KMS-11 (cell line): ENCODE measurements at regions not wholly inside any gene's neighbourhood (a gene's known extent, or its start where the extent isn't known, plus 50 kb on each side); places are given as distances from the start of the nearest gene placed in this dataset.

Source experiments
- H2AFZ ChIP-seq: fragments of 200-600 bp; sonication (generic); 2 replicates; pipeline ENCODE4 v1.6.1; 2016; ENCODE audit warnings: antibody characterized with exemption, mixed run types, low read depth
- H3K27ac ChIP-seq: fragments of 200-600 bp; sonication (generic); 2 replicates; pipeline ENCODE4 v1.6.1; 2016; ENCODE audit warnings: mild to moderate bottlenecking, mixed run types
- H3K27me3 ChIP-seq: fragments of 200-600 bp; sonication (generic); 2 replicates; pipeline ENCODE4 v1.6.1; 2017; ENCODE audit warnings: mild to moderate bottlenecking, low read depth, mixed run types, moderate library complexity; ENCODE audit not compliant: insufficient read depth
- H3K36me3 ChIP-seq: fragments of 200-600 bp; sonication (generic); 2 replicates; pipeline ENCODE4 v1.6.1; 2017; ENCODE audit warnings: mild to moderate bottlenecking, mixed run types; ENCODE audit not compliant: insufficient read depth
- H3K4me1 ChIP-seq: fragments of 200-600 bp; sonication (generic); 2 replicates; pipeline ENCODE4 v1.6.1; 2016; ENCODE audit warnings: mild to moderate bottlenecking, low read depth, mixed run types; ENCODE audit not compliant: poor library complexity, severe bottlenecking
- H3K4me2 ChIP-seq: fragments of 200-600 bp; sonication (generic); 2 replicates; pipeline ENCODE4 v1.7.0; 2016; ENCODE audit warnings: mild to moderate bottlenecking, mixed run types
- H3K4me3 ChIP-seq: fragments of 200-600 bp; sonication (generic); IDR thresholded peaks from 2 replicates; pipeline ENCODE4 v1.6.1; 2017; ENCODE audit warnings: low read depth, low read length, mixed read lengths; ENCODE audit not compliant: insufficient read depth
- H3K79me2 ChIP-seq: fragments of 200-600 bp; sonication (generic); 2 replicates; pipeline ENCODE4 v1.6.1; 2016; ENCODE audit warnings: low read depth, mixed run types; ENCODE audit not compliant: insufficient read depth
- H3K9ac ChIP-seq: fragments of 200-600 bp; sonication (generic); 2 replicates; pipeline ENCODE4 v1.6.1; 2016; ENCODE audit warnings: mild to moderate bottlenecking, mixed run types
- H4K20me1 ChIP-seq: fragments of 200-600 bp; sonication (generic); 2 replicates; pipeline ENCODE4 v1.6.1; 2016; ENCODE audit warnings: mild to moderate bottlenecking, mixed run types; ENCODE audit not compliant: insufficient read depth
- CTCF ChIP-seq: fragments of 200-600 bp; sonication (generic); conservative IDR thresholded peaks from 2 replicates; pipeline ENCODE4 v1.6.1; 2017; ENCODE audit warnings: low read depth, mild to moderate bottlenecking, antibody characterized with exemption, low read length, moderate library complexity, mixed read lengths

GRCh38 chr5:148921350-148921749, 94.9 kb downstream of the ADRB2 start:
- H3K27me3 ChIP-seq: no peaks in the 10 kb centered on the region
- H3K4me3 ChIP-seq: no peak overlapping the region
- no peak overlapping the region for H2AFZ ChIP-seq
- H3K4me1 ChIP-seq: no peaks in the 10 kb centered on the region
- H3K27ac ChIP-seq: no peak overlapping the region
- no peaks in the 10 kb centered on the region for H3K79me2 ChIP-seq
- H3K36me3 ChIP-seq: no peaks in the 10 kb centered on the region
- H3K9ac ChIP-seq: no peak overlapping the region
- no peak for TF ChIP-seq CTCF
- H4K20me1 ChIP-seq: no peaks in the 10 kb centered on the region
- no peak overlapping the region for H3K4me2 ChIP-seq

GRCh38 chr5:148922606-148923005, 96.2 kb downstream of the ADRB2 start:
- no peak overlapping the region for H2AFZ ChIP-seq
- no peaks in the 10 kb centered on the region for H4K20me1 ChIP-seq
- no peak overlapping the region for H3K27ac ChIP-seq
- H3K9ac ChIP-seq: no peak overlapping the region
- no peak overlapping the region for H3K4me3 ChIP-seq
- no peaks in the 10 kb centered on the region for H3K79me2 ChIP-seq
- no peak overlapping the region for H3K4me2 ChIP-seq
- H3K4me1 ChIP-seq: peaks cover 3% of the 10 kb centered on the region
- no peak for TF ChIP-seq CTCF
- no peaks in the 10 kb centered on the region for H3K36me3 ChIP-seq
- no peaks in the 10 kb centered on the region for H3K27me3 ChIP-seq

- no peaks in the 10 kb centered on the region for H4K20me1 ChIP-seq
- H3K36me3 ChIP-seq: no peaks in the 10 kb centered on the region
- TF ChIP-seq CTCF: no peak
- no peak overlapping the region for H3K9ac ChIP-seq
- H2AFZ ChIP-seq: no peak overlapping the region
- no peaks in the 10 kb centered on the region for H3K27me3 ChIP-seq
- no peak overlapping the region for H3K27ac ChIP-seq
- no peak overlapping the region for H3K4me3 ChIP-seq
- H3K4me1 ChIP-seq: peaks cover 8% of the 10 kb centered on the region
- no peak overlapping the region for H3K4me2 ChIP-seq
- no peaks in the 10 kb centered on the region for H3K79me2 ChIP-seq
Observed at GRCh38 chr5:148923023-148923422, 96.6 kb downstream of the ADRB2 start.

GRCh38 chr5:148924817-148925216, 98.4 kb downstream of the ADRB2 start:
- no peaks in the 10 kb centered on the region for H4K20me1 ChIP-seq
- no peak overlapping the region for H3K4me2 ChIP-seq

More at GRCh38 chr5:148924817-148925216, 98.4 kb downstream of the ADRB2 start:
- no peak overlapping the region for H3K4me3 ChIP-seq
- peaks cover 13% of the 10 kb centered on the region for H3K4me1 ChIP-seq
- no peak overlapping the region for H3K9ac ChIP-seq
- TF ChIP-seq CTCF: no peak
- H3K79me2 ChIP-seq: no peaks in the 10 kb centered on the region
- H3K27me3 ChIP-seq: no peaks in the 10 kb centered on the region
- no peak overlapping the region for H3K27ac ChIP-seq
- no peak overlapping the region for H2AFZ ChIP-seq
- H3K36me3 ChIP-seq: no peaks in the 10 kb centered on the region
